Endothelial cell of umbilical vein (primary cell): ENCODE measurements at regions not wholly inside any gene's neighbourhood (a gene's known extent, or its start where the extent isn't known, plus 50 kb on each side); places are given as distances from the start of the nearest gene placed in this dataset.

Experiments
- BruUV-seq: library from RNA; stranded (reverse); fragments of 400-500 nt; replicated peaks from 2 replicates; lab custom pipeline; 2021; lab: Mats Ljungman, UMichigan
- CTCF ChIA-PET: fragments of 300-600, 350-600 bp; sonication (Branson Sonifier 250); formaldehyde crosslinking; loops from one replicate; lab custom pipeline; 2021; ENCODE audit warnings: antibody characterized with exemption, inconsistent platforms; lab: Charles Lee
- POLR2A ChIA-PET: fragments of 300-600, 350-600 bp; sonication (Branson Sonifier 250); formaldehyde crosslinking; loops from one replicate; lab custom pipeline; 2021; ENCODE audit warnings: antibody characterized with exemption, inconsistent platforms; lab: Charles Lee
- DNase-seq: peaks from one replicate; pipeline ENCODE4 v3.0.0-alpha.2; 2011; ENCODE audit warnings: low read depth, low spot score
- FAIRE-seq: peaks from 2 replicates; lab custom pipeline; 2011; peaks lifted over from hg19 to GRCh38; lab: Jason Lieb, UNC
- H2AFZ ChIP-seq: 2 replicates; pipeline ENCODE4 v1.6.0; 2012; ENCODE audit warnings: low read depth, low read length, control low read depth, inconsistent platforms
- H3K27ac ChIP-seq: 2 replicates; pipeline ENCODE4 v1.5.1; 2011; ENCODE audit warnings: low read depth, mild to moderate bottlenecking, control low read depth, low read length, moderate library complexity; ENCODE audit not compliant: insufficient read depth
- H3K27me3 ChIP-seq, 2 experiments: 2 replicates each; pipeline versions ENCODE4 v1.6.0 to v1.6.1; 2011; ENCODE audit warnings: low read length in 2 of 2, mixed read lengths in 1 of 2; ENCODE audit not compliant: control insufficient read depth in 2 of 2, insufficient read depth in 2 of 2
- H3K36me3 ChIP-seq, 2 experiments: 2 replicates in 1 of 2; 3 replicates in 1 of 2; pipeline ENCODE4 v1.5.1; 2011; ENCODE audit warnings: low read length in 2 of 2, mild to moderate bottlenecking in 1 of 2, moderate library complexity in 1 of 2; ENCODE audit not compliant: control insufficient read depth in 2 of 2, insufficient read depth in 2 of 2; ENCODE audit errors: extremely low read depth in 1 of 2
- H3K4me1 ChIP-seq: 3 replicates; pipeline ENCODE4 v1.5.1; 2011; ENCODE audit warnings: mild to moderate bottlenecking, low read length; ENCODE audit not compliant: control insufficient read depth, insufficient read depth; ENCODE audit errors: extremely low read depth
- H3K4me2 ChIP-seq: 2 replicates; pipeline ENCODE4 v1.6.1; 2011; ENCODE audit warnings: low read length, control low read depth, mixed read lengths; ENCODE audit not compliant: insufficient read depth
- H3K4me3 ChIP-seq, 3 experiments: fragments of 200-600 bp in 1 of 3; sonication (generic), shearing (Covaris generic) in 1 of 3; replicated peaks in 1 of 3; 2 replicates each; pipeline ENCODE4 v1.5.1; 2011 to 2016; ENCODE audit warnings: control low read depth in 3 of 3, low read length in 3 of 3, mild to moderate bottlenecking in 2 of 3, inconsistent platforms in 1 of 3, low read depth in 1 of 3, moderate library complexity in 1 of 3; ENCODE audit not compliant: insufficient read depth in 1 of 3
- H3K79me2 ChIP-seq: 2 replicates; pipeline ENCODE4 v1.6.0; 2012; ENCODE audit warnings: low read length, inconsistent platforms; ENCODE audit not compliant: control insufficient read depth, insufficient read depth
- H3K9ac ChIP-seq: replicated peaks from 2 replicates; pipeline ENCODE3; 2011; ENCODE audit warnings: low read length, control low read depth; ENCODE audit not compliant: insufficient read depth; ENCODE audit errors: extremely low read depth
- H3K9me1 ChIP-seq: replicated peaks from 3 replicates; pipeline ENCODE4 v1.6.0; 2011; ENCODE audit warnings: mild to moderate bottlenecking, low read length; ENCODE audit not compliant: control insufficient read depth, insufficient read depth; ENCODE audit errors: extremely low read depth
- H3K9me3 ChIP-seq: replicated peaks from 2 replicates; pipeline ENCODE4 v1.5.1; 2012; ENCODE audit warnings: low read length, inconsistent platforms; ENCODE audit not compliant: control insufficient read depth, insufficient read depth
- H4K20me1 ChIP-seq: replicated peaks from 2 replicates; pipeline ENCODE3; 2011; ENCODE audit warnings: mild to moderate bottlenecking, low read length; ENCODE audit not compliant: control insufficient read depth, insufficient read depth; ENCODE audit errors: extremely low read depth
- EZH2 ChIP-seq: IDR thresholded peaks from 2 replicates; pipeline ENCODE4 v1.6.1; 2012; ENCODE audit warnings: borderline replicate concordance, low read depth, mild to moderate bottlenecking, moderate library complexity, low read length, inconsistent platforms; ENCODE audit not compliant: severe bottlenecking
- FOS ChIP-seq: IDR thresholded peaks from 2 replicates; pipeline ENCODE4 v1.6.1; 2011; ENCODE audit warnings: mild to moderate bottlenecking, low read length, moderate library complexity, borderline replicate concordance; ENCODE audit not compliant: insufficient read depth
- GATA2 ChIP-seq: IDR thresholded peaks from 2 replicates; pipeline ENCODE4 v1.7.0; 2011; ENCODE audit warnings: low read depth, mild to moderate bottlenecking, moderate library complexity, mixed read lengths, low read length; ENCODE audit not compliant: insufficient read length, insufficient read depth
- JUN ChIP-seq: IDR thresholded peaks from 2 replicates; pipeline ENCODE4 v1.6.1; 2011; ENCODE audit warnings: borderline replicate concordance, low read depth; ENCODE audit not compliant: insufficient read length, insufficient read depth
- MYC ChIP-seq: IDR thresholded peaks from one replicate; pipeline ENCODE4 v1.6.1; 2011; ENCODE audit warnings: mild to moderate bottlenecking, low read depth, low read length
- POLR2A ChIP-seq: IDR thresholded peaks from 2 replicates; pipeline ENCODE4 v1.6.1; 2012; ENCODE audit warnings: low read depth, mild to moderate bottlenecking, control low read depth, low read length
- POLR2AphosphoS5 ChIP-seq: IDR thresholded peaks from 2 replicates; pipeline ENCODE4 v1.6.1; 2012; ENCODE audit warnings: low read depth, mild to moderate bottlenecking, control low read depth, low read length, moderate library complexity; ENCODE audit not compliant: insufficient read depth
- dilution Hi-C: fragments of 300-500 bp; cut with MboI; formaldehyde crosslinking; loops from one replicate; pipeline ENCODE4 v1.15.0; 2019; ENCODE audit warnings: low sequenced_read_pairs; ENCODE audit not compliant: extremely low pct_ligation_motif_present
- intact Hi-C: fragments of 100-400 bp; cut with micrococcal nuclease; formaldehyde crosslinking; loops from one replicate; pipeline ENCODE4 v1.10.0; 2022
- TF ChIP-seq, protein P1 (sequence below), 2 donors: IDR thresholded peaks; 1 replicate in 1 of 2; 2 replicates in 1 of 2; pipeline ENCODE4 v1.5.1; 2011; ENCODE audit warnings: low read length in 2 of 2, mild to moderate bottlenecking in 2 of 2, moderate library complexity in 2 of 2, control low read depth in 1 of 2, inconsistent platforms in 1 of 2, low read depth in 1 of 2; ENCODE audit not compliant: insufficient read depth in 1 of 2; ENCODE audit errors: extremely low read depth in 1 of 2
- TF ChIP-seq, protein P2 (sequence below): IDR thresholded peaks from 2 replicates; pipeline ENCODE4 v1.6.1; 2011; ENCODE audit not compliant: insufficient read depth, insufficient read length

DNA sequence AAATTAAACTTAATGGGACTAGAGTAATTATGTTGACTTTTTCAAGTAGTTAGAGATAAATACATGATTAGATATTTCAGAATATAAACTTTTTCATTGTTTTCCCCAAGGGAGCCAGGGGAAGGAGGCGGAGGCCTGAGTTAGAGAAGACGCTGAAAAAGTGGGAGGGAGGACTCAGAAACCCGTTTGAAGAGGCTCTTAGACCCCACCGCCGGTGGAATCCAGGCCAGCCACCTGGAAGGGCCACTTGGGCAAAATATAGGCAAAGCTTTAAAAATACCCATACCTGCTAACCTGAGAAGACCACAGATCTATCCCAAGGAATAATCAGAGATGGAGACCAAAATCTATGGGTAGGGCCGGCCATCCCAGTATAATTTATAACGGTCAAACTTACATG is 242.6 kb downstream of the PTPRU start:
- Histone ChIP-seq H3K27me3 (peaks cover 0 to 7% of the 10 kb centered on the region in 2 experiments), H3K79me2 (no peaks in the 10 kb centered on the region), H2AFZ (no peak overlapping the region), H3K4me3 (no peak overlapping the region), H3K27ac (no peak overlapping the region), H3K9me1 (no peaks in the 10 kb centered on the region), H3K36me3 (no peaks in the 10 kb centered on the region), H4K20me1 (no peaks in the 10 kb centered on the region), H3K4me1 (no peaks in the 10 kb centered on the region), H3K9ac (no peak overlapping the region), H3K9me3 (no peaks in the 10 kb centered on the region), H3K4me2 (no peak overlapping the region)
- dilution Hi-C loops = no loop called here
- ChIA-PET CTCF (no interaction called here), POLR2A (no interaction called here)
- DNase-seq (no peak), FAIRE-seq (no peak)
- TF ChIP-seq JUN (no peak), EZH2 (no peak), FOS (no peak), MYC (no peak), POLR2AphosphoS5 (no peak), POLR2A (no peak), GATA2 (no peak)
- TF ChIP-seq, protein P1, sequence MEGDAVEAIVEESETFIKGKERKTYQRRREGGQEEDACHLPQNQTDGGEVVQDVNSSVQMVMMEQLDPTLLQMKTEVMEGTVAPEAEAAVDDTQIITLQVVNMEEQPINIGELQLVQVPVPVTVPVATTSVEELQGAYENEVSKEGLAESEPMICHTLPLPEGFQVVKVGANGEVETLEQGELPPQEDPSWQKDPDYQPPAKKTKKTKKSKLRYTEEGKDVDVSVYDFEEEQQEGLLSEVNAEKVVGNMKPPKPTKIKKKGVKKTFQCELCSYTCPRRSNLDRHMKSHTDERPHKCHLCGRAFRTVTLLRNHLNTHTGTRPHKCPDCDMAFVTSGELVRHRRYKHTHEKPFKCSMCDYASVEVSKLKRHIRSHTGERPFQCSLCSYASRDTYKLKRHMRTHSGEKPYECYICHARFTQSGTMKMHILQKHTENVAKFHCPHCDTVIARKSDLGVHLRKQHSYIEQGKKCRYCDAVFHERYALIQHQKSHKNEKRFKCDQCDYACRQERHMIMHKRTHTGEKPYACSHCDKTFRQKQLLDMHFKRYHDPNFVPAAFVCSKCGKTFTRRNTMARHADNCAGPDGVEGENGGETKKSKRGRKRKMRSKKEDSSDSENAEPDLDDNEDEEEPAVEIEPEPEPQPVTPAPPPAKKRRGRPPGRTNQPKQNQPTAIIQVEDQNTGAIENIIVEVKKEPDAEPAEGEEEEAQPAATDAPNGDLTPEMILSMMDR (IDR thresholded peaks at IDR 0.05; ENCODE audit: extremely low read depth in 1 of 2, insufficient read depth in 1 of 2, low read depth in 1 of 2, low read length in 2 of 2) = no peak
- TF ChIP-seq, protein P2, sequence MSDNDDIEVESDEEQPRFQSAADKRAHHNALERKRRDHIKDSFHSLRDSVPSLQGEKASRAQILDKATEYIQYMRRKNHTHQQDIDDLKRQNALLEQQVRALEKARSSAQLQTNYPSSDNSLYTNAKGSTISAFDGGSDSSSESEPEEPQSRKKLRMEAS = no peak
- intact Hi-C loops = no loop called here
- no TSS peak for BruUV-seq
